GM23338 (cell line): ENCODE measurements at regions not wholly inside any gene's neighbourhood (a gene's known extent, or its start where the extent isn't known, plus 50 kb on each side); places are given as distances from the start of the nearest gene placed in this dataset.

Source experiments
- ATAC-seq: fragments of 200-7000 bp; cut with Tn5 transposase; 3 replicates; pipeline ENCODE4 v1.9.1; 2020
- DNase-seq: peaks from one replicate; pipeline ENCODE4 v3.0.0-alpha.2; 2015; ENCODE audit warnings: low spot score
- H2AFZ ChIP-seq: fragments of 200-600 bp; sonication (generic); 2 replicates; pipeline ENCODE4 v1.8.0; 2016; ENCODE audit warnings: antibody characterized with exemption, mild to moderate bottlenecking, moderate library complexity
- H3F3A ChIP-seq: fragments of 200-600 bp; sonication (generic); replicated peaks from 2 replicates; pipeline ENCODE4 v1.8.0; 2017; ENCODE audit warnings: antibody characterized with exemption, mixed run types, low read depth
- H3K27ac ChIP-seq: fragments of 200-600 bp; sonication (generic); 2 replicates; pipeline ENCODE4 v1.6.1; 2016; ENCODE audit warnings: low read depth
- H3K27me3 ChIP-seq: fragments of 200-600 bp; sonication (generic); 2 replicates; pipeline ENCODE4 v1.8.0; 2016; ENCODE audit warnings: mild to moderate bottlenecking, mixed run types, moderate library complexity; ENCODE audit not compliant: insufficient read depth
- H3K36me3 ChIP-seq: fragments of 200-600 bp; sonication (generic); 2 replicates; pipeline ENCODE4 v1.8.0; 2016; ENCODE audit warnings: mild to moderate bottlenecking; ENCODE audit not compliant: insufficient read depth
- H3K4me1 ChIP-seq: fragments of 200-600 bp; sonication (generic); 2 replicates; pipeline ENCODE4 v1.8.0; 2016; ENCODE audit warnings: mild to moderate bottlenecking, moderate library complexity; ENCODE audit not compliant: insufficient read depth
- H3K4me2 ChIP-seq: fragments of 200-600 bp; sonication (generic); 2 replicates; pipeline ENCODE4 v1.7.1; 2017; ENCODE audit warnings: mixed run types
- H3K4me3 ChIP-seq: fragments of 200-600 bp; sonication (generic); 2 replicates; pipeline ENCODE4 v1.6.1; 2016; ENCODE audit warnings: mixed run types
- H3K79me2 ChIP-seq: fragments of 200-600 bp; sonication (generic); replicated peaks from 2 replicates; pipeline ENCODE4 v1.8.0; 2017; ENCODE audit warnings: mild to moderate bottlenecking; ENCODE audit not compliant: insufficient read depth
- H3K9me2 ChIP-seq: fragments of 200-600 bp; sonication (generic); 2 replicates; pipeline ENCODE4 v1.8.0; 2017; ENCODE audit not compliant: insufficient read depth
- H4K20me1 ChIP-seq: fragments of 200-600 bp; sonication (generic); replicated peaks from 2 replicates; pipeline ENCODE4 v1.8.0; 2017; ENCODE audit warnings: mild to moderate bottlenecking; ENCODE audit not compliant: insufficient read depth
- H3K27ac Mint-ChIP-seq: 2 replicates; pipeline ENCODE4 v1.8.0; 2020; ENCODE audit warnings: inconsistent platforms, mild to moderate bottlenecking, moderate library complexity, mixed read lengths
- H3K27me3 Mint-ChIP-seq: 3 replicates; pipeline ENCODE4 v1.8.0; 2022; ENCODE audit warnings: low read depth, mild to moderate bottlenecking, moderate library complexity, mixed read lengths, inconsistent platforms; ENCODE audit not compliant: insufficient read depth, poor library complexity
- H3K36me3 Mint-ChIP-seq: 3 replicates; pipeline ENCODE4 v1.8.0; 2021; ENCODE audit warnings: low read depth, mild to moderate bottlenecking, inconsistent platforms, moderate library complexity, mixed read lengths
- H3K4me1 Mint-ChIP-seq: 3 replicates; pipeline ENCODE4 v1.8.0; 2020; ENCODE audit warnings: mild to moderate bottlenecking, inconsistent platforms, mixed read lengths
- H3K4me3 Mint-ChIP-seq: 3 replicates; pipeline ENCODE4 v1.8.0; 2021; ENCODE audit warnings: moderate library complexity, mild to moderate bottlenecking, inconsistent platforms, mixed read lengths
- H3K9me3 Mint-ChIP-seq: 3 replicates; pipeline ENCODE4 v1.8.0; 2020; ENCODE audit warnings: moderate library complexity, mild to moderate bottlenecking, inconsistent platforms, mixed read lengths
- CREB1 ChIP-seq: fragments of 250-450 bp; sonication (Bioruptor Pico); IDR thresholded peaks from 2 replicates; pipeline ENCODE4 v1.5.0; 2020; ENCODE audit warnings: low read depth, mild to moderate bottlenecking, moderate library complexity
- EZH2phosphoT487 ChIP-seq: fragments of 200-600 bp; sonication (generic); IDR thresholded peaks from one replicate; pipeline ENCODE4 v1.8.1; 2018; ENCODE audit warnings: antibody characterized with exemption; ENCODE audit not compliant: unreplicated experiment
- REST ChIP-seq: IDR thresholded peaks from one replicate; pipeline ENCODE4 v1.6.1; 2018; ENCODE audit warnings: antibody characterized with exemption; ENCODE audit not compliant: unreplicated experiment
- STAT1 ChIP-seq: IDR thresholded peaks from one replicate; pipeline ENCODE4 v1.6.1; 2016; ENCODE audit warnings: antibody characterized with exemption; ENCODE audit not compliant: unreplicated experiment
- ZNF331 ChIP-seq: fragments of 250-450 bp; sonication (Bioruptor Pico); IDR thresholded peaks from 2 replicates; pipeline ENCODE4 v1.5.0; 2020; ENCODE audit warnings: low read depth, mild to moderate bottlenecking, moderate library complexity

DNA sequence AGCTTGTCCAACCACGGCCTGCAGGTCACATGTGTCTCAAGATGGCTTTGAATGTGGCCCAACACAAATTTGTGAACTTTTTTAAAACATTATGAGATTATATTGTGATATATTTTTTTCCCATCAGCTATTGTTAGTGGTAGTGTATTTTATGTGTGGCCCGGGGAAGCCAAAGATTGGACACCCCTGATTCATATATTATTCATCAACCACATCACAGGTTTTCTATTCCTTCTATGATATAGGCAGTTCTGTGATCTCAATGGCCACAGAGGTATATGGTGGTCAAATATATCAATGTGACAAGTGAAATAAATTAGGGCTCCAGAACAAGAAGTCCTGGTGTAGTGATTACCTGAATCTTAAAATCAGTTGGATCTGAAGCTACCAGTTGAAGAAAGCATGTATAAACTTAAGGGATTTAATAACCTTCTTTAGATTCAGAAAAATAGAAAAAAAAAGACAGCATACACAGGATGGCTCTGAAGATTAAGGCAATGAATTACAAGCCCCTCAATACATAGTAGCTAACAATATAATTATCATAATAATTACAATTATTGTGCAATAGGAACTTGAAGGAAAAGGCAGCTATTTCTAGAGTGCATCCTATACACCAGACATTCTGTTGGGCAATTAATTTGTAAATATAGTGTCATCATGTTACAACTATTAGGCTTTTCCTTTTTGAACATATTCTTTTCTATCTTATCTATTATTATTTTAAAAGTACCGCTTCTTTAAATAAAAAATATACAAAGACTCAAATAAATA lies 530.4 kb upstream of the PTPRD start (continued):
- TF ChIP-seq EZH2phosphoT487 (no peak), REST (no peak), STAT1 (no peak), CREB1 (CRISPR knock-in tag) (no peak)

GRCh38 chr9:11144746-11145145 lies 531.9 kb upstream of the PTPRD start:
- Mint-ChIP-seq H3K36me3 (no peaks in the 10 kb centered on the region), H3K27me3 (peaks cover 2% of the 10 kb centered on the region), H3K9me3 (no peaks in the 10 kb centered on the region), H3K4me3 (no peak overlapping the region), H3K4me1 (no peaks in the 10 kb centered on the region), H3K27ac (no peak overlapping the region)
- ATAC-seq (no peak), DNase-seq (no peak)
- Histone ChIP-seq H3K27ac (no peak overlapping the region), H4K20me1 (no peaks in the 10 kb centered on the region), H3K79me2 (no peaks in the 10 kb centered on the region), H2AFZ (no peak overlapping the region), H3K4me3 (no peak overlapping the region), H3K4me1 (no peaks in the 10 kb centered on the region), H3K36me3 (no peaks in the 10 kb centered on the region), H3K9me2 (no peaks in the 10 kb centered on the region), H3F3A (no peaks in the 10 kb centered on the region), H3K4me2 (no peak overlapping the region), H3K27me3 (no peaks in the 10 kb centered on the region)
- no peak for TF ChIP-seq ZNF331 (CRISPR knock-in tag)

DNA sequence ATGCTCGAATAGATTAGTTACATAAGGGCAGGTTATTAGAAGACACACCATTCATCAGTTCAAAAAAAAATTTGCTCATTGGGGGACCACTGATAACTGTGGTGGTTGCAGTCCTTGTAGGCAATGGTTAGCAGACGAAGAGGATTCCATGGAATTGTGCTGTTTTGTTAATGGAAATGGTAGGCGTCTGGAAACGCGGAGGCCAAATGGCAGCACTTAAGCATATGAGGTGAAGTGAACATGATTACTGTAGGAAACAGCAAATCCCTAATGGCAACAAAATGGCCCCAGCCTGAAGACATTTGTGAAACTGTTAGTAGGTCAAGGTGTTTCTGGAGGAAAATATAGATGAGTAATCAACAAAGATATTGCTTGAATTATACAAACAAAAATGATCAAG lies 535.4 kb upstream of the PTPRD start:
- Histone ChIP-seq H3K4me1 (no peaks in the 10 kb centered on the region), H4K20me1 (no peaks in the 10 kb centered on the region), H3K4me2 (no peak overlapping the region), H3K27me3 (no peaks in the 10 kb centered on the region), H3K27ac (no peak overlapping the region), H3F3A (no peaks in the 10 kb centered on the region), H3K4me3 (no peak overlapping the region), H2AFZ (no peak overlapping the region), H3K79me2 (no peaks in the 10 kb centered on the region), H3K9me2 (no peaks in the 10 kb centered on the region), H3K36me3 (no peaks in the 10 kb centered on the region)
- no peak overlapping the region for H3K27ac Mint-ChIP-seq
- ATAC-seq (no peak), DNase-seq (no peak)
- no peaks in the 10 kb centered on the region for H3K9me3 Mint-ChIP-seq
- no peaks in the 10 kb centered on the region for H3K36me3 Mint-ChIP-seq
- H3K27me3 Mint-ChIP-seq, result no peaks in the 10 kb centered on the region
- H3K4me1 Mint-ChIP-seq, result no peaks in the 10 kb centered on the region
- H3K4me3 Mint-ChIP-seq, result no peak overlapping the region
- TF ChIP-seq ZNF331 (CRISPR knock-in tag) (no peak), REST (no peak), CREB1 (CRISPR knock-in tag) (no peak)
